C4-2B (cell line): ENCODE measurements at regions not wholly inside any gene's neighbourhood (a gene's known extent, or its start where the extent isn't known, plus 50 kb on each side); places are given as distances from the start of the nearest gene placed in this dataset.

ENCODE experiments used
- H3K27ac ChIP-seq: fragments of 450-650 bp; 2 replicates; pipeline ENCODE4 v1.5.1; 2017
- CTCF ChIP-seq: fragments of 450-650 bp; conservative IDR thresholded peaks from 2 replicates; pipeline ENCODE4 v1.5.1; 2017; ENCODE audit warnings: mild to moderate bottlenecking
- ZFX ChIP-seq: fragments of 450-650 bp; IDR thresholded peaks from 2 replicates; pipeline ENCODE4 v1.6.1; 2017

DNA sequence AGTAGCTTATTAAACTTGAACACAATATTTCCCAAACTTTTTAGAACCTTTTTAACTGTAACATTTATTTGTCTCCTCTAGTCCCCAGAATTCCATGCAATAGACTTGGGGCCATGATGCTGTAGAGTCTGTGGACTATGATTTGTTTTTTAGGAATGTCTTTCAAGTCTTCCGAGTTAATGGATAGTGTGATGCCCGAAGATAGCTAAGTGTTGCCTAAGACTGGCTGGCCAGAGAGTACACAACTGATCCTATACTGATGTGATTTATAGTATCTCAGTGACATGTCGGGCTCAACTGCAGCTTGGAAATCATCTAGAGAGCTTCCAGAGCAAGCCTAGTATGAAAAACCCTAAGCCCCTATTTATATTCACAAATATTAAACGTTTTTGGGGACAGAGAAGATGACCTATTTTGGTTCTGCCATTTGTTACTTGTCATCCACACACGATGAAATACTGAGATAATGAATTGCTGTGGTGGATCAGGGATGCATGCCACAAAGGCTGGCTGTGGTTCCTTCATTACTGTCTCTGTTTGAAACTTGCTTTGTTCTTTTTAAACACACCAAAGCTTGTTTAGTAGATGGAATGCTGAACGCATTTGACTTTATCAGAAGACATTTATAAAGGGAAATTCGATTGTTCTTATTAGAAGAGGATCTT lies 507.4 kb downstream of the TAFA4 start:
- no peak overlapping the region for H3K27ac ChIP-seq
- no peak for TF ChIP-seq CTCF
- no peak for TF ChIP-seq ZFX

GRCh38 chr3:68408626-68409025 lies 523.7 kb downstream of the TAFA4 start:
- TF ChIP-seq CTCF (no peak), ZFX (no peak)
- no peak overlapping the region for H3K27ac ChIP-seq

- no peak overlapping the region for H3K27ac ChIP-seq
- TF ChIP-seq CTCF (no peak), ZFX (no peak)
Observed at GRCh38 chr3:68403741-68404140, 528.6 kb downstream of the TAFA4 start.

GRCh38 chr3:68402235-68402918 lies 530.0 kb downstream of the TAFA4 start:
- no peak overlapping the region for H3K27ac ChIP-seq
- TF ChIP-seq CTCF (no peak), ZFX (no peak)

- no peak for TF ChIP-seq ZFX
- H3K27ac ChIP-seq, result no peak overlapping the region
Observed at GRCh38 chr3:68378631-68379030, 553.7 kb downstream of the TAFA4 start.

- no peak for TF ChIP-seq CTCF
- no peak overlapping the region for H3K27ac ChIP-seq
Observed at GRCh38 chr3:68373727-68374126, 558.6 kb downstream of the TAFA4 start.

DNA sequence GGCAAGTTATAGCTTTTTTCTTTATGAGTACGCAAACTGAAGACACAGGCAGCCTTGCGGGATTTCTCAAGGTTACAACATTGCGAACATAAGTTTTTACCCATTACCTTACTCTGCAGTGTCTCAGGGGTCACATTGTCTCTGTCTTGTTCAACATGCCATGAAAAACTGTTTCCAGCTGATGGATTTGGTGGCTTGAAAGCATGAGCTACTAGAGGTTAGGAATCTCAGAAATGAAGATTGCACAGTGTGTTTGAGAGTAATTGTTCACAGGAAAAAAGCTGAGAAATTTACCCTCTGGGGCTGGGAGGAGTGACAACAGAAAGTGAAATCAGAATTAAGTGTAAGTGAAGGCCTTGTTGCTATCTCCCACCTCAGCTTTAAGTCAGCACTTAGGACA lies 568.6 kb downstream of the TAFA4 start:
- TF ChIP-seq CTCF, result no peak
- H3K27ac ChIP-seq, result no peak overlapping the region

DNA sequence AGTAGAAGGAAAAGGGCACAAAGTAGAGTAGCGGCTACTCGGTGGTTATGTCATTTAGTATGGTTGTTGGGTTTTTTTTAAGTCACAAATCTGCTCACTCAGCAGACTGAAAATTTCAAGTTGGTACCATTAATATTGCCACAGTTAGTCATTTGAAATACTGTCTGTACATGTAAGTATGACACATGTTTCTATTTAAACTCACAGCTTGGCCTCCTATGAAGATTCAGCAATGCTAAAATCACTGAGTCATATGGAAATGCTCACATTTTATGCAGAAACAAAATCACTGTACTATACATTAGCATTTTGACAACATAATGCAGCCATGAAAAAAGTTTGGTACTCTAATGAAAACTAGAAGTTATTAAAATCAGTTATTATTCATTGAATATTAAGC lies 571.9 kb downstream of the TAFA4 start:
- H3K27ac ChIP-seq, result no peak overlapping the region
- TF ChIP-seq CTCF (no peak), ZFX (no peak)
